Stomach (tissue), 8 donors: ENCODE measurements at regions not wholly inside any gene's neighbourhood (a gene's known extent, or its start where the extent isn't known, plus 50 kb on each side); places are given as distances from the start of the nearest gene placed in this dataset.

Experiments used
- DNase-seq, 2 donors: peaks; one replicate each; pipeline versions ENCODE4 v3.0.0 to v3.0.0-alpha.2; 2013 to 2019
- H3K27ac ChIP-seq, 5 donors: fragments of 200-600 bp in 4 of 5; sonication (generic) in 4 of 5; one replicate each; pipeline ENCODE4 v1.5.1; 2013 to 2019; ENCODE audit warnings: mild to moderate bottlenecking in 1 of 5, moderate library complexity in 1 of 5
- H3K27me3 ChIP-seq, 3 donors: fragments of 200-600 bp; sonication (generic); one replicate each; pipeline ENCODE4 v1.5.1; 2017 to 2019; ENCODE audit warnings: mixed run types in 1 of 3
- H3K36me3 ChIP-seq, 4 donors: fragments of 200-600 bp; sonication (generic); 1 replicate in 3 of 4; 2 replicates in 1 of 4; pipeline ENCODE4 v1.5.1; 2016 to 2019
- H3K4me1 ChIP-seq, 4 donors: fragments of 200-600 bp; sonication (generic); one replicate each; pipeline ENCODE4 v1.5.1; 2016 to 2019
- H3K4me3 ChIP-seq, 4 donors: fragments of 200-600 bp; sonication (generic) in 3 of 4; one replicate each; pipeline ENCODE4 v1.5.1; 2016 to 2019; ENCODE audit warnings: mild to moderate bottlenecking in 1 of 4
- H3K9me3 ChIP-seq, 4 donors: fragments of 200-600 bp; sonication (generic); one replicate each; pipeline ENCODE4 v1.5.1; 2016 to 2019
- CTCF ChIP-seq, 7 experiments: fragments of 450-650 bp in 4 of 7; fragments of 200-600 bp in 3 of 7; sonication (generic) in 3 of 7; IDR thresholded peaks; one replicate each; pipeline ENCODE4 v1.5.1; 2016 to 2019; ENCODE audit warnings: antibody characterized with exemption in 7 of 7, control low read depth in 2 of 7, mild to moderate bottlenecking in 1 of 7
- EP300 ChIP-seq: sonication (generic); formaldehyde crosslinking; IDR thresholded peaks from one replicate; pipeline ENCODE4 v1.6.1; 2017; ENCODE audit warnings: antibody characterized with exemption
- POLR2A ChIP-seq, 4 donors: fragments of 450-650 bp; IDR thresholded peaks; one replicate each; pipeline ENCODE4 v1.6.1; 2016; ENCODE audit warnings: antibody characterized with exemption in 4 of 4, control low read depth in 2 of 4, mild to moderate bottlenecking in 1 of 4, moderate library complexity in 1 of 4
- POLR2AphosphoS5 ChIP-seq, 3 donors: sonication (generic); formaldehyde crosslinking; IDR thresholded peaks; one replicate each; pipeline ENCODE4 v1.6.1; 2016; ENCODE audit warnings: antibody characterized with exemption in 3 of 3
- WGBS, 5 donors: extraction: QIAGEN DNeasy Blood & Tissue Kit in 3 of 5; methylation state at CpG; one replicate each; pipeline versions ENCODE4 v1.1.5 to v1.1.7; 2013 to 2018; 5-methylcytosine and 5-hydroxymethylcytosine counted together
- intact Hi-C: fragments of 100-400 bp; cut with DNase I; formaldehyde crosslinking; loops from one replicate; pipeline ENCODE4 v1.15.1; 2023; ENCODE audit warnings: low total_unique reads
- donor health status: healthy with polysubstance abuse.
- donor health status: Bipolar disorder and iron deficiency.
- donor health status: healthy.

GRCh38 chr13:89828506-89828905, 1519.0 kb upstream of the MIR17HG start:
- Histone ChIP-seq H3K9me3 (no peaks in the 10 kb centered on the region), H3K4me3 (no peak overlapping the region), H3K36me3 (no peaks in the 10 kb centered on the region), H3K4me1 (no peaks in the 10 kb centered on the region), H3K27me3 (no peaks in the 10 kb centered on the region), H3K27ac (no peak overlapping the region)
- DNase-seq, result no peak
- 82 to 88% (median 85%) methylated on average over 3 of the region's 3 CpGs for WGBS, 5 donors
- TF ChIP-seq EP300, result no peak
- no peak for TF ChIP-seq POLR2AphosphoS5 (IDR thresholded peaks at IDR 0.05)
- no peak for TF ChIP-seq CTCF (IDR thresholded peaks at IDR 0.05)
- TF ChIP-seq POLR2A (IDR thresholded peaks at IDR 0.05), result no peak
- intact Hi-C loops, result no loop called here

- DNase-seq, result no peak
- H3K9me3 ChIP-seq, result no peaks in the 10 kb centered on the region
- WGBS, 5 donors, result 43 to 63% (median 48%) methylated on average over 3 of the region's 3 CpGs
- intact Hi-C loops, result no loop called here
- no peak overlapping the region for H3K4me3 ChIP-seq
- no peaks in the 10 kb centered on the region for H3K36me3 ChIP-seq
- no peaks in the 10 kb centered on the region for H3K4me1 ChIP-seq
- no peaks in the 10 kb centered on the region for H3K27me3 ChIP-seq
- no peak overlapping the region for H3K27ac ChIP-seq
- TF ChIP-seq CTCF (IDR thresholded peaks at IDR 0.05) (no peak), EP300 (no peak), POLR2AphosphoS5 (IDR thresholded peaks at IDR 0.05) (no peak), POLR2A (IDR thresholded peaks at IDR 0.05) (no peak)
Measured at GRCh38 chr13:89831157-89831556, 1516.3 kb upstream of the MIR17HG start.

- no peaks in the 10 kb centered on the region for H3K27me3 ChIP-seq
- DNase-seq, result no peak
- H3K36me3 ChIP-seq, result no peaks in the 10 kb centered on the region
- TF ChIP-seq POLR2AphosphoS5 (IDR thresholded peaks at IDR 0.05) (no peak), EP300 (no peak), POLR2A (IDR thresholded peaks at IDR 0.05) (no peak), CTCF (IDR thresholded peaks at IDR 0.05) (no peak)
- intact Hi-C loops, result no loop called here
- H3K9me3 ChIP-seq, result no peaks in the 10 kb centered on the region
- no peak overlapping the region for H3K27ac ChIP-seq
- WGBS, 5 donors, result 29 to 57% (median 35%) methylated on average over 2 of the region's 2 CpGs
- H3K4me3 ChIP-seq, result no peak overlapping the region
- no peaks in the 10 kb centered on the region for H3K4me1 ChIP-seq
Measured at GRCh38 chr13:89832827-89833226, 1514.7 kb upstream of the MIR17HG start.

GRCh38 chr13:89843621-89844020, 1503.9 kb upstream of the MIR17HG start:
- no peaks in the 10 kb centered on the region for H3K9me3 ChIP-seq
- no peaks in the 10 kb centered on the region for H3K36me3 ChIP-seq
- H3K4me1 ChIP-seq, result no peaks in the 10 kb centered on the region
- no peaks in the 10 kb centered on the region for H3K27me3 ChIP-seq
- intact Hi-C loops, result no loop called here
- TF ChIP-seq EP300 (no peak), CTCF (IDR thresholded peaks at IDR 0.05) (no peak), POLR2AphosphoS5 (IDR thresholded peaks at IDR 0.05) (no peak), POLR2A (IDR thresholded peaks at IDR 0.05) (no peak)
- DNase-seq, result no peak
- H3K4me3 ChIP-seq, result no peak overlapping the region
- no peak overlapping the region for H3K27ac ChIP-seq
- WGBS, 5 donors, result 87 to 93% (median 89%) methylated on average over 1 of the region's 1 CpG
